ENCODE measurements at regions not wholly inside any gene's neighbourhood (a gene's known extent, or its start where the extent isn't known, plus 50 kb on each side); places are given as distances from the start of the nearest gene placed in this dataset.

- no peak for TF ChIP-seq POLR2AphosphoS5 (IDR thresholded peaks at IDR 0.05)
- no peak for TF ChIP-seq CTCF (IDR thresholded peaks at IDR 0.05 in 8 of 11, conservative IDR thresholded peaks at IDR 0.05 in 3 of 11)
Observed at GRCh38 chr21:16040601-16041000, 310.8 kb downstream of the USP25 start.

All from spleen (tissue), 7 donors.